Amniotic stem cell (primary cell): ENCODE measurements at regions not wholly inside any gene's neighbourhood (a gene's known extent, or its start where the extent isn't known, plus 50 kb on each side); places are given as distances from the start of the nearest gene placed in this dataset.

Source experiments
- DNase-seq: peaks from one replicate; lab custom pipeline; 2025; lab: John Stamatoyannopoulos, UW

GRCh38 chr4:32425243-32425642, 1705.1 kb downstream of the PCDH7 start:
- DNase-seq, result no peak

- DNase-seq, result no peak
These were observed 1707.4 kb downstream of the PCDH7 start for GRCh38 chr4:32427566-32427965.

- no peak for DNase-seq
These were observed 1709.0 kb downstream of the PCDH7 start for GRCh38 chr4:32429151-32429550.

- DNase-seq, result no peak
These were observed 1715.1 kb downstream of the PCDH7 start for GRCh38 chr4:32435308-32435707.

- DNase-seq, result no peak
These were observed 1716.6 kb downstream of the PCDH7 start for GRCh38 chr4:32436816-32437215.

- no peak for DNase-seq
These were observed 1720.2 kb downstream of the PCDH7 start for GRCh38 chr4:32440391-32440790.

- DNase-seq, result no peak
These were observed 1734.3 kb downstream of the PCDH7 start for GRCh38 chr4:32454482-32454881.

- DNase-seq, result no peak
These were observed 1735.1 kb downstream of the PCDH7 start for GRCh38 chr4:32455231-32455630.

GRCh38 chr4:32460972-32461371, 1740.8 kb downstream of the PCDH7 start:
- DNase-seq, result no peak

GRCh38 chr4:32462944-32463343, 1742.8 kb downstream of the PCDH7 start:
- DNase-seq, result no peak

- no peak for DNase-seq
These were observed 1750.0 kb downstream of the PCDH7 start for GRCh38 chr4:32470087-32470585.

- DNase-seq, result no peak
These were observed 1752.7 kb downstream of the PCDH7 start for GRCh38 chr4:32472918-32473317.

GRCh38 chr4:32475710-32476109, 1755.5 kb downstream of the PCDH7 start:
- DNase-seq, result no peak

- DNase-seq, result no peak
These were observed 1757.3 kb downstream of the PCDH7 start for GRCh38 chr4:32477518-32477917.

- no peak for DNase-seq
These were observed 1765.8 kb downstream of the PCDH7 start for GRCh38 chr4:32485956-32486355.

GRCh38 chr4:32488690-32489089, 1768.5 kb downstream of the PCDH7 start:
- DNase-seq, result no peak

- no peak for DNase-seq
These were observed 1779.0 kb downstream of the PCDH7 start for GRCh38 chr4:32499171-32499570.

- no peak for DNase-seq
These were observed 1783.1 kb downstream of the PCDH7 start for GRCh38 chr4:32503241-32503640.

- no peak for DNase-seq
These were observed 1785.9 kb downstream of the PCDH7 start for GRCh38 chr4:32506067-32506466.

- DNase-seq, result no peak
These were observed 1798.9 kb downstream of the PCDH7 start for GRCh38 chr4:32519060-32519459.

- no peak for DNase-seq
These were observed 1805.3 kb downstream of the PCDH7 start for GRCh38 chr4:32525420-32525819.

GRCh38 chr4:32544846-32545245, 1824.7 kb downstream of the PCDH7 start:
- no peak for DNase-seq

GRCh38 chr4:32551943-32552342, 1831.8 kb downstream of the PCDH7 start:
- no peak for DNase-seq

GRCh38 chr4:32560306-32560705, 1840.1 kb downstream of the PCDH7 start:
- DNase-seq, result peak; percentile 9

GRCh38 chr4:32562010-32562409, 1841.8 kb downstream of the PCDH7 start:
- no peak for DNase-seq
